Endothelial cell of umbilical vein (primary cell): ENCODE measurements at regions not wholly inside any gene's neighbourhood (a gene's known extent, or its start where the extent isn't known, plus 50 kb on each side); places are given as distances from the start of the nearest gene placed in this dataset.

ENCODE experiments used
- BruUV-seq: library from RNA; stranded (reverse); fragments of 400-500 nt; replicated peaks from 2 replicates; lab custom pipeline; 2021; lab: Mats Ljungman, UMichigan
- CTCF ChIA-PET: fragments of 300-600, 350-600 bp; sonication (Branson Sonifier 250); formaldehyde crosslinking; loops from one replicate; lab custom pipeline; 2021; ENCODE audit warnings: antibody characterized with exemption, inconsistent platforms; lab: Charles Lee
- POLR2A ChIA-PET: fragments of 300-600, 350-600 bp; sonication (Branson Sonifier 250); formaldehyde crosslinking; loops from one replicate; lab custom pipeline; 2021; ENCODE audit warnings: antibody characterized with exemption, inconsistent platforms; lab: Charles Lee
- DNase-seq: peaks from one replicate; pipeline ENCODE4 v3.0.0-alpha.2; 2011; ENCODE audit warnings: low read depth, low spot score
- FAIRE-seq: peaks from 2 replicates; lab custom pipeline; 2011; peaks lifted over from hg19 to GRCh38; lab: Jason Lieb, UNC
- H2AFZ ChIP-seq: 2 replicates; pipeline ENCODE4 v1.6.0; 2012; ENCODE audit warnings: low read depth, low read length, control low read depth, inconsistent platforms
- H3K27ac ChIP-seq: 2 replicates; pipeline ENCODE4 v1.5.1; 2011; ENCODE audit warnings: low read depth, mild to moderate bottlenecking, control low read depth, low read length, moderate library complexity; ENCODE audit not compliant: insufficient read depth
- H3K27me3 ChIP-seq, 2 experiments: 2 replicates each; pipeline versions ENCODE4 v1.6.0 to v1.6.1; 2011; ENCODE audit warnings: low read length in 2 of 2, mixed read lengths in 1 of 2; ENCODE audit not compliant: control insufficient read depth in 2 of 2, insufficient read depth in 2 of 2
- H3K36me3 ChIP-seq, 2 experiments: 2 replicates in 1 of 2; 3 replicates in 1 of 2; pipeline ENCODE4 v1.5.1; 2011; ENCODE audit warnings: low read length in 2 of 2, mild to moderate bottlenecking in 1 of 2, moderate library complexity in 1 of 2; ENCODE audit not compliant: control insufficient read depth in 2 of 2, insufficient read depth in 2 of 2; ENCODE audit errors: extremely low read depth in 1 of 2
- H3K4me1 ChIP-seq: 3 replicates; pipeline ENCODE4 v1.5.1; 2011; ENCODE audit warnings: mild to moderate bottlenecking, low read length; ENCODE audit not compliant: control insufficient read depth, insufficient read depth; ENCODE audit errors: extremely low read depth
- H3K4me2 ChIP-seq: 2 replicates; pipeline ENCODE4 v1.6.1; 2011; ENCODE audit warnings: low read length, control low read depth, mixed read lengths; ENCODE audit not compliant: insufficient read depth
- H3K4me3 ChIP-seq, 3 experiments: fragments of 200-600 bp in 1 of 3; sonication (generic), shearing (Covaris generic) in 1 of 3; replicated peaks in 1 of 3; 2 replicates each; pipeline ENCODE4 v1.5.1; 2011 to 2016; ENCODE audit warnings: control low read depth in 3 of 3, low read length in 3 of 3, mild to moderate bottlenecking in 2 of 3, inconsistent platforms in 1 of 3, low read depth in 1 of 3, moderate library complexity in 1 of 3; ENCODE audit not compliant: insufficient read depth in 1 of 3
- H3K79me2 ChIP-seq: 2 replicates; pipeline ENCODE4 v1.6.0; 2012; ENCODE audit warnings: low read length, inconsistent platforms; ENCODE audit not compliant: control insufficient read depth, insufficient read depth
- H3K9ac ChIP-seq: replicated peaks from 2 replicates; pipeline ENCODE3; 2011; ENCODE audit warnings: low read length, control low read depth; ENCODE audit not compliant: insufficient read depth; ENCODE audit errors: extremely low read depth
- H3K9me1 ChIP-seq: replicated peaks from 3 replicates; pipeline ENCODE4 v1.6.0; 2011; ENCODE audit warnings: mild to moderate bottlenecking, low read length; ENCODE audit not compliant: control insufficient read depth, insufficient read depth; ENCODE audit errors: extremely low read depth
- H3K9me3 ChIP-seq: replicated peaks from 2 replicates; pipeline ENCODE4 v1.5.1; 2012; ENCODE audit warnings: low read length, inconsistent platforms; ENCODE audit not compliant: control insufficient read depth, insufficient read depth
- H4K20me1 ChIP-seq: replicated peaks from 2 replicates; pipeline ENCODE3; 2011; ENCODE audit warnings: mild to moderate bottlenecking, low read length; ENCODE audit not compliant: control insufficient read depth, insufficient read depth; ENCODE audit errors: extremely low read depth
- EZH2 ChIP-seq: IDR thresholded peaks from 2 replicates; pipeline ENCODE4 v1.6.1; 2012; ENCODE audit warnings: borderline replicate concordance, low read depth, mild to moderate bottlenecking, moderate library complexity, low read length, inconsistent platforms; ENCODE audit not compliant: severe bottlenecking
- FOS ChIP-seq: IDR thresholded peaks from 2 replicates; pipeline ENCODE4 v1.6.1; 2011; ENCODE audit warnings: mild to moderate bottlenecking, low read length, moderate library complexity, borderline replicate concordance; ENCODE audit not compliant: insufficient read depth
- GATA2 ChIP-seq: IDR thresholded peaks from 2 replicates; pipeline ENCODE4 v1.7.0; 2011; ENCODE audit warnings: low read depth, mild to moderate bottlenecking, moderate library complexity, mixed read lengths, low read length; ENCODE audit not compliant: insufficient read length, insufficient read depth
- JUN ChIP-seq: IDR thresholded peaks from 2 replicates; pipeline ENCODE4 v1.6.1; 2011; ENCODE audit warnings: borderline replicate concordance, low read depth; ENCODE audit not compliant: insufficient read length, insufficient read depth
- MYC ChIP-seq: IDR thresholded peaks from one replicate; pipeline ENCODE4 v1.6.1; 2011; ENCODE audit warnings: mild to moderate bottlenecking, low read depth, low read length
- POLR2A ChIP-seq: IDR thresholded peaks from 2 replicates; pipeline ENCODE4 v1.6.1; 2012; ENCODE audit warnings: low read depth, mild to moderate bottlenecking, control low read depth, low read length
- POLR2AphosphoS5 ChIP-seq: IDR thresholded peaks from 2 replicates; pipeline ENCODE4 v1.6.1; 2012; ENCODE audit warnings: low read depth, mild to moderate bottlenecking, control low read depth, low read length, moderate library complexity; ENCODE audit not compliant: insufficient read depth
- dilution Hi-C: fragments of 300-500 bp; cut with MboI; formaldehyde crosslinking; loops from one replicate; pipeline ENCODE4 v1.15.0; 2019; ENCODE audit warnings: low sequenced_read_pairs; ENCODE audit not compliant: extremely low pct_ligation_motif_present
- intact Hi-C: fragments of 100-400 bp; cut with micrococcal nuclease; formaldehyde crosslinking; loops from one replicate; pipeline ENCODE4 v1.10.0; 2022
- TF ChIP-seq, protein P1 (sequence below), 2 donors: IDR thresholded peaks; 1 replicate in 1 of 2; 2 replicates in 1 of 2; pipeline ENCODE4 v1.5.1; 2011; ENCODE audit warnings: low read length in 2 of 2, mild to moderate bottlenecking in 2 of 2, moderate library complexity in 2 of 2, control low read depth in 1 of 2, inconsistent platforms in 1 of 2, low read depth in 1 of 2; ENCODE audit not compliant: insufficient read depth in 1 of 2; ENCODE audit errors: extremely low read depth in 1 of 2
- TF ChIP-seq, protein P2 (sequence below): IDR thresholded peaks from 2 replicates; pipeline ENCODE4 v1.6.1; 2011; ENCODE audit not compliant: insufficient read depth, insufficient read length

DNA sequence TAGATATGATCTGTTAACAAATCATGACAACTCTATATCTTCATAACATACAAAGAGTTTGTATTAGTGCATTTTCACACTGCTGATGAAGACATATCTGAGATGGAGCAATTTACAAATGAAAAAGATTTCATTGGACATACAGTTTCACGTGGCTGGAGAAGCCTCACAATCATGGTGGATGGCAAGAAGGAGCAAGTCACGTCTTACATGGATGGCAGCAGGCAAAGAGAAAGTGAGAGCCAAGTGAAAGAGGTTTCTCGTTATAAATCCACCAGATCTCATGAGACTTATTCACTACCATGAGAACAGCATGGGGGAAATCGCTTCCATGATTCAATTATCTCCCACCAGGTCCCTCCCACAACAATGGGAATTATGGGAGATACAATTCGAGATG is 157.6 kb downstream of the DUSP6 start:
- POLR2A ChIA-PET: no interaction called here
- intact Hi-C loops: no loop called here
- Histone ChIP-seq H3K27me3 (no peaks in the 10 kb centered on the region), H3K79me2 (no peaks in the 10 kb centered on the region), H3K9me3 (peaks cover 2% of the 10 kb centered on the region), H3K4me2 (no peak overlapping the region), H3K27ac (no peak overlapping the region), H3K4me1 (no peaks in the 10 kb centered on the region), H2AFZ (no peak overlapping the region), H3K4me3 (no peak overlapping the region), H4K20me1 (no peaks in the 10 kb centered on the region), H3K36me3 (no peaks in the 10 kb centered on the region), H3K9me1 (no peaks in the 10 kb centered on the region), H3K9ac (no peak overlapping the region)
- TF ChIP-seq JUN: no peak
- TF ChIP-seq, protein P1, sequence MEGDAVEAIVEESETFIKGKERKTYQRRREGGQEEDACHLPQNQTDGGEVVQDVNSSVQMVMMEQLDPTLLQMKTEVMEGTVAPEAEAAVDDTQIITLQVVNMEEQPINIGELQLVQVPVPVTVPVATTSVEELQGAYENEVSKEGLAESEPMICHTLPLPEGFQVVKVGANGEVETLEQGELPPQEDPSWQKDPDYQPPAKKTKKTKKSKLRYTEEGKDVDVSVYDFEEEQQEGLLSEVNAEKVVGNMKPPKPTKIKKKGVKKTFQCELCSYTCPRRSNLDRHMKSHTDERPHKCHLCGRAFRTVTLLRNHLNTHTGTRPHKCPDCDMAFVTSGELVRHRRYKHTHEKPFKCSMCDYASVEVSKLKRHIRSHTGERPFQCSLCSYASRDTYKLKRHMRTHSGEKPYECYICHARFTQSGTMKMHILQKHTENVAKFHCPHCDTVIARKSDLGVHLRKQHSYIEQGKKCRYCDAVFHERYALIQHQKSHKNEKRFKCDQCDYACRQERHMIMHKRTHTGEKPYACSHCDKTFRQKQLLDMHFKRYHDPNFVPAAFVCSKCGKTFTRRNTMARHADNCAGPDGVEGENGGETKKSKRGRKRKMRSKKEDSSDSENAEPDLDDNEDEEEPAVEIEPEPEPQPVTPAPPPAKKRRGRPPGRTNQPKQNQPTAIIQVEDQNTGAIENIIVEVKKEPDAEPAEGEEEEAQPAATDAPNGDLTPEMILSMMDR (IDR thresholded peaks at IDR 0.05; ENCODE audit: extremely low read depth in 1 of 2, insufficient read depth in 1 of 2, low read depth in 1 of 2, low read length in 2 of 2): no peak
- TF ChIP-seq POLR2AphosphoS5: no peak
- TF ChIP-seq FOS: no peak
- TF ChIP-seq EZH2: no peak
- no peak for TF ChIP-seq GATA2
- DNase-seq (no peak), FAIRE-seq (no peak)
- no TSS peak for BruUV-seq
- dilution Hi-C loops: no loop called here
- CTCF ChIA-PET: no interaction called here

DNA sequence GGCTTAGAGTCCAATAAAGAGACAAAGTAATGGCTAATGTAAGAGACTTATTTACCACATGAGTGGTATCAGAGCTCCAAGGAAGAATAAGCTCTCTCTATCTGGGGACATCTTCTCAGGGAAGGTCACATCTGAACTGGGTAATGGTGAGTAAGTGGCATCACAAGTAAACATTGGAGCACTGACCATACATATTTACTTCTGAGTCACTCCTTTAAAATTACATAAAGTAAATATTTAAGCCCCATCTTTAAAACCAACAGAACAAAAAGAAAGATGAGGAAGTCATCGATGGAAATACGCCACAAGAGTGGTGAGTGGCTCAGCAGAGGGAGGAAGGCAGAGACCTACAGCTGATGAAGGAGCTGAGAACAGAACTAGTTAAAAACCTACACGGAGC is 159.9 kb downstream of the DUSP6 start:
- no peaks in the 10 kb centered on the region for H3K9me1 ChIP-seq
- FAIRE-seq (no peak), DNase-seq (no peak)
- H3K27ac ChIP-seq: no peak overlapping the region
- ChIA-PET POLR2A (no interaction called here), CTCF (interaction anchor here (1.3 to 1.9 kb wide), 3 partner anchors 11 to 160 kb away, joined by 3 to 4 read pairs (median 3); partner anchors contain the start of gene DUSP6)
- no peaks in the 10 kb centered on the region for H3K79me2 ChIP-seq
- no peak overlapping the region for H3K4me3 ChIP-seq
- no peaks in the 10 kb centered on the region for H4K20me1 ChIP-seq
- H3K27me3 ChIP-seq: no peaks in the 10 kb centered on the region
- H3K4me2 ChIP-seq: no peak overlapping the region
- H3K9me3 ChIP-seq: peaks cover 2% of the 10 kb centered on the region
- intact Hi-C loops: no loop called here
- H3K9ac ChIP-seq: no peak overlapping the region
- TF ChIP-seq, protein P2, sequence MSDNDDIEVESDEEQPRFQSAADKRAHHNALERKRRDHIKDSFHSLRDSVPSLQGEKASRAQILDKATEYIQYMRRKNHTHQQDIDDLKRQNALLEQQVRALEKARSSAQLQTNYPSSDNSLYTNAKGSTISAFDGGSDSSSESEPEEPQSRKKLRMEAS: no peak
- no peak for TF ChIP-seq JUN
- no peak for TF ChIP-seq EZH2
- no peak for TF ChIP-seq POLR2A
- no peak for TF ChIP-seq GATA2
- TF ChIP-seq, protein P1 (IDR thresholded peaks at IDR 0.05; ENCODE audit: extremely low read depth in 1 of 2, insufficient read depth in 1 of 2, low read depth in 1 of 2, low read length in 2 of 2): no peak
- TF ChIP-seq POLR2AphosphoS5: no peak
- TF ChIP-seq MYC: no peak
- no peak for TF ChIP-seq FOS
- H2AFZ ChIP-seq: no peak overlapping the region
- dilution Hi-C loops: no loop called here
- no TSS peak for BruUV-seq
- no peaks in the 10 kb centered on the region for H3K36me3 ChIP-seq
- H3K4me1 ChIP-seq: no peaks in the 10 kb centered on the region
